H1 (cell line): ENCODE measurements at regions not wholly inside any gene's neighbourhood (a gene's known extent, or its start where the extent isn't known, plus 50 kb on each side); places are given as distances from the start of the nearest gene placed in this dataset.

ENCODE experiments used
- CTCF ChIA-PET: fragments of 300-600 bp; sonication (Branson Sonifier 250); formaldehyde crosslinking; loops from one replicate; lab custom pipeline; 2021; ENCODE audit not compliant: partially characterized antibody; lab: Charles Lee
- POLR2A ChIA-PET: fragments of 300-600 bp; sonication (Branson Sonifier 250); formaldehyde crosslinking; loops from one replicate; lab custom pipeline; 2021; ENCODE audit warnings: inconsistent platforms; ENCODE audit not compliant: partially characterized antibody; lab: Charles Lee
- DNase-seq, 2 experiments: peaks; one replicate each; pipeline versions ENCODE4 v3.0.0 to v3.0.0-alpha.2; 2010 to 2022; ENCODE audit warnings: low spot score in 2 of 2, low read depth in 1 of 2, mixed read lengths in 1 of 2
- FAIRE-seq: peaks from 2 replicates; lab custom pipeline; 2011; peaks lifted over from hg19 to GRCh38; lab: Jason Lieb, UNC
- H2AFZ ChIP-seq: 2 replicates; pipeline ENCODE4 v1.8.1; 2012; ENCODE audit warnings: low read length, inconsistent platforms
- H2AK5ac ChIP-seq: 2 replicates; pipeline ENCODE4 v1.6.1; 2013; ENCODE audit warnings: low read depth, low read length
- H2BK120ac ChIP-seq: replicated peaks from 2 replicates; pipeline ENCODE3; 2013; ENCODE audit warnings: low read depth, low read length, inconsistent platforms
- H2BK12ac ChIP-seq: 2 replicates; pipeline ENCODE4 v1.6.1; 2013; ENCODE audit warnings: low read depth, low read length
- H2BK15ac ChIP-seq: 2 replicates; pipeline ENCODE4 v1.6.1; 2013; ENCODE audit warnings: low read length
- H2BK20ac ChIP-seq: 2 replicates; pipeline ENCODE4 v1.6.1; 2013; ENCODE audit warnings: low read length
- H2BK5ac ChIP-seq: 2 replicates; pipeline ENCODE4 v1.6.1; 2013; ENCODE audit warnings: low read depth, low read length
- H3K14ac ChIP-seq: 2 replicates; pipeline ENCODE4 v1.6.1; 2013; ENCODE audit warnings: inconsistent platforms; ENCODE audit not compliant: insufficient read length
- H3K18ac ChIP-seq: 2 replicates; pipeline ENCODE4 v1.6.1; 2013; ENCODE audit warnings: low read length; ENCODE audit errors: extremely low read depth
- H3K23ac ChIP-seq: 2 replicates; pipeline ENCODE4 v1.6.1; 2013; ENCODE audit warnings: inconsistent platforms; ENCODE audit not compliant: insufficient read length
- H3K23me2 ChIP-seq: 2 replicates; pipeline ENCODE4 v1.6.1; 2013; ENCODE audit warnings: low read depth, low read length
- H3K27ac ChIP-seq: 2 replicates; pipeline ENCODE4 v1.6.1; 2011; ENCODE audit warnings: low read depth, low read length, inconsistent platforms
- H3K27me3 ChIP-seq, 4 experiments: replicated peaks in 1 of 4; 1 replicate in 1 of 4; 2 replicates in 3 of 4; pipeline versions ENCODE4 v1.6.1 to v1.8.1; 2011 to 2013; ENCODE audit warnings: low read length in 3 of 4, mild to moderate bottlenecking in 3 of 4, inconsistent platforms in 2 of 4, mixed read lengths in 2 of 4, moderate library complexity in 1 of 4; ENCODE audit not compliant: control insufficient read depth in 3 of 4, insufficient read depth in 3 of 4; ENCODE audit errors: extremely low read depth in 1 of 4
- H3K36me3 ChIP-seq, 4 experiments: 2 replicates each; pipeline versions ENCODE4 v1.6.1 to v1.8.1; 2011 to 2013; ENCODE audit warnings: mild to moderate bottlenecking in 4 of 4, low read length in 3 of 4, moderate library complexity in 2 of 4, control low read depth in 1 of 4, inconsistent platforms in 1 of 4; ENCODE audit not compliant: insufficient read depth in 4 of 4, control insufficient read depth in 2 of 4
- H3K4ac ChIP-seq: replicated peaks from 2 replicates; pipeline ENCODE3; 2013; ENCODE audit warnings: low read length, low read depth, mixed read lengths, inconsistent platforms; ENCODE audit not compliant: insufficient read length
- H3K4me1 ChIP-seq, 4 experiments: replicated peaks in 1 of 4; 1 replicate in 1 of 4; 2 replicates in 3 of 4; pipeline versions ENCODE4 v1.6.1 to v1.8.1; 2011 to 2013; ENCODE audit warnings: low read length in 3 of 4, inconsistent platforms in 2 of 4, mixed read lengths in 1 of 4; ENCODE audit not compliant: insufficient read depth in 4 of 4, control insufficient read depth in 3 of 4
- H3K4me2 ChIP-seq, 2 experiments: 2 replicates each; pipeline versions ENCODE4 v1.6.1 to v1.8.1; 2011 to 2013; ENCODE audit warnings: low read depth in 2 of 2, low read length in 2 of 2, control low read depth in 1 of 2, inconsistent platforms in 1 of 2, mild to moderate bottlenecking in 1 of 2; ENCODE audit not compliant: insufficient read depth in 1 of 2
- H3K4me3 ChIP-seq, 4 experiments: fragments of 200-600, 300-600 bp in 1 of 4; sonication (generic), shearing (Covaris generic), sonication (Bioruptor Twin) in 1 of 4; 2 replicates each; pipeline versions ENCODE4 v1.5.1 to v1.8.1; 2011 to 2016; ENCODE audit warnings: low read length in 4 of 4, low read depth in 3 of 4, control low read depth in 2 of 4, inconsistent platforms in 2 of 4, mild to moderate bottlenecking in 2 of 4, mixed read lengths in 1 of 4, moderate library complexity in 1 of 4; ENCODE audit not compliant: insufficient read depth in 2 of 4; ENCODE audit errors: extremely low read depth in 1 of 4
- H3K56ac ChIP-seq: replicated peaks from 2 replicates; pipeline ENCODE3; 2013; ENCODE audit warnings: low read depth, mild to moderate bottlenecking, mixed read lengths, low read length, inconsistent platforms; ENCODE audit not compliant: insufficient read length
- H3K79me1 ChIP-seq: 2 replicates; pipeline ENCODE4 v1.6.1; 2013; ENCODE audit warnings: low read depth, low read length, control low read depth
- H3K79me2 ChIP-seq, 2 experiments: 2 replicates each; pipeline versions ENCODE4 v1.6.1 to v1.8.1; 2012 to 2013; ENCODE audit warnings: low read length in 2 of 2, mild to moderate bottlenecking in 2 of 2, inconsistent platforms in 1 of 2; ENCODE audit not compliant: insufficient read depth in 2 of 2, control insufficient read depth in 1 of 2
- H3K9ac ChIP-seq, 4 experiments: replicated peaks in 1 of 4; 1 replicate in 1 of 4; 2 replicates in 3 of 4; pipeline versions ENCODE4 v1.6.1 to v1.8.1; 2011 to 2013; ENCODE audit warnings: low read depth in 3 of 4, low read length in 3 of 4, control low read depth in 2 of 4, mild to moderate bottlenecking in 2 of 4, moderate library complexity in 2 of 4, inconsistent platforms in 1 of 4; ENCODE audit errors: extremely low read depth in 1 of 4
- H3K9me3 ChIP-seq, 2 experiments: 2 replicates each; pipeline versions ENCODE4 v1.6.1 to v1.8.1; 2012 to 2013; ENCODE audit warnings: mild to moderate bottlenecking in 2 of 2, moderate library complexity in 2 of 2, control low read depth in 1 of 2, inconsistent platforms in 1 of 2, low read depth in 1 of 2, low read length in 1 of 2, mixed read lengths in 1 of 2; ENCODE audit not compliant: insufficient read depth in 2 of 2
- H4K20me1 ChIP-seq, 2 experiments: replicated peaks in 1 of 2; 2 replicates each; pipeline versions ENCODE3 to v1.8.1; 2011 to 2013; ENCODE audit warnings: inconsistent platforms in 2 of 2, low read length in 2 of 2, mild to moderate bottlenecking in 1 of 2; ENCODE audit not compliant: insufficient read depth in 2 of 2, control insufficient read depth in 1 of 2
- H4K5ac ChIP-seq: 2 replicates; pipeline ENCODE4 v1.6.1; 2013; ENCODE audit warnings: low read length, low read depth, mixed read lengths, inconsistent platforms; ENCODE audit not compliant: insufficient read length
- H4K8ac ChIP-seq: 2 replicates; pipeline ENCODE4 v1.8.0; 2013; ENCODE audit warnings: mild to moderate bottlenecking, moderate library complexity, low read length, inconsistent platforms; ENCODE audit not compliant: insufficient read depth; ENCODE audit errors: extremely low read depth
- H4K91ac ChIP-seq: replicated peaks from 2 replicates; pipeline ENCODE3; 2013; ENCODE audit warnings: low read length, mixed read lengths, inconsistent platforms; ENCODE audit not compliant: insufficient read length
- POU5F1 ChIP-seq: IDR thresholded peaks from 2 replicates; pipeline ENCODE4 v1.6.1; 2011; ENCODE audit warnings: low read depth, mild to moderate bottlenecking, low read length, moderate library complexity
- TAF7 ChIP-seq: optimal IDR thresholded peaks from 2 replicates; pipeline ENCODE3; 2011; ENCODE audit warnings: low read depth, mild to moderate bottlenecking, inconsistent platforms, low read length, moderate library complexity, borderline replicate concordance
- WGBS, 2 experiments: shearing (Covaris generic) in 1 of 2; methylation state at CpG; one replicate each; pipeline versions ENCODE4 v1.1.6 to v1.1.7; 2013 to 2015; ENCODE audit warnings: low lambda C conversion rate in 2 of 2, mixed read lengths in 2 of 2, inconsistent platforms in 1 of 2, low coverage in 1 of 2, missing lambda C conversion rate in 1 of 2; ENCODE audit not compliant: insufficient replicate concordance in 2 of 2, insufficient coverage in 1 of 2, insufficient read length in 1 of 2; ENCODE audit errors: extremely low coverage in 1 of 2, missing lambda C conversion rate in 1 of 2; 5-methylcytosine and 5-hydroxymethylcytosine counted together
- TF ChIP-seq, protein P1 (sequence below): IDR thresholded peaks from 2 replicates; pipeline ENCODE4 v1.6.1; 2012; ENCODE audit warnings: inconsistent platforms

DNA sequence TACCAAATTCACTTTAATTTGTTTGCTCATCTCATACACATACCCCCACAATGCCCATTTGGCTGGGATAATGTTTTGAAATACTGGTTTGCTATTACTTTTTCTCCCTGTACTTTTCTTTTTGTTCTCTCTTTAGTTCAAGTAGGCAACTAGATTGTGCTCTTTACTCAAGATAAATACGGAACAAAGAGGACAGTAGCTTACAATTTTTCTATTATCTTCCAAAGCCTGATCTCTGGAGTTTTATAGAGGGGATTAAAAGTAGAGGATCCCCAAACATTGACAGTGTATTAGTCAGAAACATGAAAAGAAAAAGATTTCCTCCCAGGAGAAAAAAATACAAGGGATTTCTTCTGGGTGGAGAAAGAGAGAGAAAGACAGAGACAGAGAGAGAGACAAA is 102.1 kb upstream of the FSCB start:
- Histone ChIP-seq H3K23ac (no peak overlapping the region), H3K27ac (no peak overlapping the region), H3K9ac (no peak overlapping the region), H3K18ac (no peak overlapping the region), H3K27me3 (no peaks in the 10 kb centered on the region), H3K36me3 (no peaks in the 10 kb centered on the region), H2AFZ (no peak overlapping the region), H3K4me1 (no peaks in the 10 kb centered on the region), H3K4me3 (no peak overlapping the region), H2BK120ac (no peak overlapping the region), H4K20me1 (no peaks in the 10 kb centered on the region), H2BK12ac (no peak overlapping the region), H2AK5ac (no peak overlapping the region), H3K9me3 (no peaks in the 10 kb centered on the region), H2BK5ac (no peak overlapping the region), H2BK20ac (no peak overlapping the region), H4K5ac (no peak overlapping the region), H4K91ac (no peak overlapping the region), H2BK15ac (no peak overlapping the region), H3K14ac (no peak overlapping the region), H3K4ac (no peak overlapping the region), H3K79me2 (no peaks in the 10 kb centered on the region), H3K4me2 (no peak overlapping the region), H4K8ac (no peak overlapping the region), H3K56ac (no peak overlapping the region), H3K23me2 (no peaks in the 10 kb centered on the region), H3K79me1 (no peaks in the 10 kb centered on the region)
- no peak for TF ChIP-seq TAF7
- TF ChIP-seq, protein P1, sequence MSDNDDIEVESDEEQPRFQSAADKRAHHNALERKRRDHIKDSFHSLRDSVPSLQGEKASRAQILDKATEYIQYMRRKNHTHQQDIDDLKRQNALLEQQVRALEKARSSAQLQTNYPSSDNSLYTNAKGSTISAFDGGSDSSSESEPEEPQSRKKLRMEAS: no peak
- no peak for TF ChIP-seq POU5F1
- WGBS, 2 experiments: 100% methylated on average over 1 of the region's 1 CpG; no CpG with 5 or more reads in 1 of the 2 experiments
- ChIA-PET CTCF (interaction anchor here (0.6 kb wide), 1 partner anchor 57 kb away, joined by 3 read pairs; no protein-coding TSS in a partner anchor), POLR2A (no interaction called here)
- FAIRE-seq (no peak), DNase-seq (no peak)
